Activated naive CD8-positive, alpha-beta T cell treated with anti-CD3 and anti-CD28 coated beads for 36 hours (primary cell): ENCODE measurements at regions not wholly inside any gene's neighbourhood (a gene's known extent, or its start where the extent isn't known, plus 50 kb on each side); places are given as distances from the start of the nearest gene placed in this dataset.

ENCODE experiments used
- DNase-seq: peaks from one replicate; pipeline ENCODE4 v3.0.0; 2021
- H3K27ac Mint-ChIP-seq: one replicate; pipeline ENCODE4 v1.8.0; 2022; ENCODE audit warnings: mild to moderate bottlenecking, moderate library complexity, mixed read lengths
- H3K27me3 Mint-ChIP-seq: one replicate; pipeline ENCODE4 v1.8.0; 2022; ENCODE audit warnings: mild to moderate bottlenecking, mixed read lengths
- H3K36me3 Mint-ChIP-seq: one replicate; pipeline ENCODE4 v1.8.0; 2021; ENCODE audit warnings: mild to moderate bottlenecking, mixed read lengths
- H3K4me1 Mint-ChIP-seq: one replicate; pipeline ENCODE4 v1.8.0; 2021; ENCODE audit warnings: mixed read lengths
- H3K4me3 Mint-ChIP-seq: one replicate; pipeline ENCODE4 v1.8.0; 2022; ENCODE audit warnings: mild to moderate bottlenecking, moderate library complexity, mixed read lengths
- H3K9me3 Mint-ChIP-seq: one replicate; pipeline ENCODE4 v1.8.0; 2022; ENCODE audit warnings: mixed read lengths

DNA sequence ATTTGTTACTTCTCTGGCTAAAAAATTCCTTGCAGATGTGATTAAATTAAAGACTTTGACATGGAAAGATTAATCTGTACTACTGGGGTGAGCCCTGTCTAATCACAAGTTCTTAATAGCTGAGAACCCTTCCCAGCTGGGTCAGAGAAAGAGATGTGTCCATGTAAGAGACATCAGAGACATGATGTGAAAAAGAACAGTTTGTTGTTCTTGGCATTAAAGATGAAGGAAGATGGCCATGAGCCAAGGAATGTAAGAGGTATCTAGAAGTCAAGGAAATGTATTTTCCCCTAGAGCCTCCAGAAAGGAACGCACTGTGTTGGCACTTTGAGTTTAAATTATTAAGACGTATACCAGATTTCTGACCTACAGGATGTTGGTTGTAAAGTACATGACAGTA, 1271.5 kb upstream of the PRMT6 start:
- H3K9me3 Mint-ChIP-seq = peaks cover 6% of the 10 kb centered on the region
- H3K4me3 Mint-ChIP-seq = no peak overlapping the region
- no peaks in the 10 kb centered on the region for H3K36me3 Mint-ChIP-seq

DNA sequence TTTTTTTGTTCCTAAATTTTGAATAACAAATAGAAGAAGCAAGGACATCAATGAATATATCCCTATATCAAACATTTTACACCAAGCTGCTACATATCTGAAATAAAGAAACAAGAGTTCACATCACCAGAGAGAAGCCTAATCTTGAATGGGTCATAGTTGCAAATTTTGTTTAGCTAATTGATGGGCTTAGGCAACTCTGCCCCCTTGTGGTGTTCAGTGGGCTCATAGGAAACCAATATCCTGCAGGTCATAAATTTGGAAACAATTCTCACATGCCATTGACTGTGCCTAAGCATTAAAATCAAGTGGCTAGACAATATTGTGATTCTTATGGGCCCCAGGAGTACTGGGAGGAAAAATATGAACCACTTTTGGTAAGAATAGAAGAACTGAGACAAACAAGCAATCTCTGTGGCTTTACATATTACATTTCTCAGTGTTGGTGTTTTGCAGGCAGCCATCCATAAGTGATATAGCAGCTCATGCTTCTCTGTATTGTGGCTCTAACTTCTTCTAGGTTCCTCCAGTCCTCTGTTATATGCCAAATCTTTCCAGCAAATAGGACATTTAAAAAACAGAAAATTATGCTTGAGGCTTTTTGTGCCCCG, 1262.8 kb upstream of the PRMT6 start:
- no peak overlapping the region for H3K27ac Mint-ChIP-seq

More for the DNA sequence above, 1271.5 kb upstream of the PRMT6 start:
- DNase-seq = no peak
- no peaks in the 10 kb centered on the region for H3K27me3 Mint-ChIP-seq
- no peaks in the 10 kb centered on the region for H3K4me1 Mint-ChIP-seq
- H3K27ac Mint-ChIP-seq = no peak overlapping the region

DNA sequence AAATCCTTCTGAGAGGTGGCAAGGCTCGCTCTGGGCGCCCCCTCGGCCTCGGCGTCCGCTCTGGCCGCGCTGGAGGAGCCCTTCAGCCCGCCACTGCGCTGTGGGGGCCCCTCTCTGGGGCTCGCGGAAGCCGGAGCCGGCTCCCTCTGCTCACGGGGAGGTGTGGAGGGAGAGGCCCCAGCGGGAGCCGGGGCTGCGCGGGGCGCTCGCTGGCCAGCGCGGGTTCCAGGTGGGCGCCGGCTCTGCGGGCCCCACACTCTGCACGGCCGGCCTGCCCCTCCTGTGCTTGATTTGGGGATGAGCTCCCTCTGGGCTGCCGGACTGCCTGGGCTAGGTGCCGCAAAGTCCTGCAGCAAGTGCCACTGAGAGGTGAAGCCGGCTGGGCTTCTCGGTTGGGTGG, 1260.7 kb upstream of the PRMT6 start:
- no peak for DNase-seq
- Mint-ChIP-seq H3K9me3 (peaks cover 5% of the 10 kb centered on the region), H3K27ac (no peak overlapping the region), H3K4me3 (no peak overlapping the region), H3K36me3 (no peaks in the 10 kb centered on the region), H3K27me3 (no peaks in the 10 kb centered on the region), H3K4me1 (no peaks in the 10 kb centered on the region)

More for the DNA sequence above, 1262.8 kb upstream of the PRMT6 start:
- Mint-ChIP-seq H3K4me1 (no peaks in the 10 kb centered on the region), H3K27me3 (no peaks in the 10 kb centered on the region), H3K36me3 (no peaks in the 10 kb centered on the region), H3K9me3 (peaks cover 5% of the 10 kb centered on the region), H3K4me3 (no peak overlapping the region)
- peak; percentile 6 for DNase-seq

DNA sequence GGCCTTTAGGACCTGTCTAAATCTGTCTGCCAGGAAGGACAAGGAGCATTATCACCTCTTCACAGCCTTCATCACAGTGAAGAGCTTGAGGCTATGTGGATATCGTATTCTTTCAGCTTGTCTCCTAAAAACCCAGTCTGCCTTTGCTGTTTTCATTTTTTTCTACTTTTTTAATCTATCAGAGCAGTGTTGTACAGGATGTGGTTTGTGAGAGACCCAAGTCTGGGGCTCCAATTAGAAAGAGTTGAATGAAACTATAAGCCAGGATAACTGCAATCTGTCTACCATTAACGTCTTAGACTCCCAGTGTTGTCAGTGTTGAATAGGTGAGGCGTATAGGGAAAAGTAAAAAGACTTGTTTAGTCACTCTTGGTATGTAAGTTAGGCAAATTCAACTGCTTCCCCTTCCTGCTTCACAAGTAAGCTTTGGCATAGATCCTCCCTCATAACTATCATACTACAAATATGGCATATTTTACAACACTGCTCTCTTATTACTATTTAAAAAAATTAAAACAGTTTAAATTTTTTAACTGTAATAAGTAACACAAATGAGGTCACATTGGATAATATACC, 1225.8 kb upstream of the PRMT6 start:
- no peaks in the 10 kb centered on the region for H3K27me3 Mint-ChIP-seq
- H3K4me1 Mint-ChIP-seq = no peaks in the 10 kb centered on the region
- peaks cover 6% of the 10 kb centered on the region for H3K9me3 Mint-ChIP-seq
- no peak overlapping the region for H3K4me3 Mint-ChIP-seq
- no peak for DNase-seq
- no peak overlapping the region for H3K27ac Mint-ChIP-seq
- H3K36me3 Mint-ChIP-seq = no peaks in the 10 kb centered on the region

DNA sequence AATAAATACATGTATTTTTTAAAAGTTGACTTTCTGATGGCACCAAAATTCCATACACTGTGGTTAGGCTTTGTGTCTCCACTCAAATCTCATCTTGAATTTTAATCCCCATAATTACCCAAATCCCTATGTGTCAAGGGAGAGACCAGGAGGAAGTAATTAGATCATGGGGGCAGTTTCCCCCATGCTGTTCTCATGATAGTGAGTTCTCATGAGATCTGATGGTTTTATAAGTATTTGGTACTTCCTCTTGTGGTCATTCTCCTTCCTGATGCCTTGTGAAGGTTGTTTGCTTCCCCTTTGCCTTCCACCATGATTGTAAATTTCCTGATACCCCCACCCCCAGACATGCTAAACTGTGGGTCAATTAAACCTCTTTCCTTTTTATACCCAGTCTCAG, 1218.4 kb upstream of the PRMT6 start:
- no peak overlapping the region for H3K4me3 Mint-ChIP-seq
- no peaks in the 10 kb centered on the region for H3K27me3 Mint-ChIP-seq
- H3K4me1 Mint-ChIP-seq = no peaks in the 10 kb centered on the region
- DNase-seq = no peak
- H3K36me3 Mint-ChIP-seq = no peaks in the 10 kb centered on the region
- no peak overlapping the region for H3K27ac Mint-ChIP-seq
- H3K9me3 Mint-ChIP-seq = peaks cover 12% of the 10 kb centered on the region

DNA sequence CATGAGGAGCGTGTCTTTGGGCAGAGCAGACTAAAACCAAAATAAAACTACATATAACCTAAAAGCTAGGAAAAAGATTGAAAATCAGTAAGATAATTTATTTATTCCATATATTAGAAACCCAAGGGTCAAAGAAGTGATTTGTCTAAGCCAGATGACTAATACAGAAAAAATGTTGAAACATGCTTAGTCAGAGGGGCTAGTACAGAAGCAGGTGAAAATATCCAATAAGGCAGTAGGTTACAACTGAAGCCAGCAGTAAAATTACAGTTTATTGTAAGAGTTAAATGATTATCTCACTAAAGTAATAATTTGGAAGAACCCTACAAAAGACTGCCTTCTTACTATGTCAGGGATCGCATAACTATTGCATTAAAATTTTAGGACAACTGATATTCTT, 1190.9 kb upstream of the PRMT6 start:
- DNase-seq = no peak
- Mint-ChIP-seq H3K4me3 (no peak overlapping the region), H3K4me1 (no peaks in the 10 kb centered on the region), H3K9me3 (peaks cover 12% of the 10 kb centered on the region), H3K27me3 (no peaks in the 10 kb centered on the region), H3K27ac (no peak overlapping the region), H3K36me3 (no peaks in the 10 kb centered on the region)

DNA sequence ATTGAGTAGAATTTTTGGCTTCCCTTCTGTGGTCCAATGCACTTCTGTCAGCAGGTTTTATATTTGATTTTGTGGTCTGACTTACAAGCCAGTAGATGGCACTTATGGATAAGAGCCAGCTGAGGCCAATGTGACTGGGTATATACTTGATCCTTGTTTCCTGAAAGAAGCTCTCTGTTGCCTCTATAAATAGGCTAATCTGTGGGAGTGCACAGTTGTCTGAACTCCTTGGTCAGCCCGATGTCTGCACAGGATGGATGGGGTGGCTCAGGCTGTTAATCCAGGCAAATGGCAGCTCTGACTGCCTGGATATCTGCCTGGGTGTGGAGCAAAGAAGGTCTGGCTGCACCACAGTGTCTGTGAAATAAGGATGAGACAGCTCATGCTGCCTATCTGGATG, 1183.7 kb upstream of the PRMT6 start:
- Mint-ChIP-seq H3K27me3 (no peaks in the 10 kb centered on the region), H3K4me1 (no peaks in the 10 kb centered on the region), H3K9me3 (peaks cover 4% of the 10 kb centered on the region), H3K27ac (no peak overlapping the region), H3K4me3 (no peak overlapping the region), H3K36me3 (no peaks in the 10 kb centered on the region)
- no peak for DNase-seq

DNA sequence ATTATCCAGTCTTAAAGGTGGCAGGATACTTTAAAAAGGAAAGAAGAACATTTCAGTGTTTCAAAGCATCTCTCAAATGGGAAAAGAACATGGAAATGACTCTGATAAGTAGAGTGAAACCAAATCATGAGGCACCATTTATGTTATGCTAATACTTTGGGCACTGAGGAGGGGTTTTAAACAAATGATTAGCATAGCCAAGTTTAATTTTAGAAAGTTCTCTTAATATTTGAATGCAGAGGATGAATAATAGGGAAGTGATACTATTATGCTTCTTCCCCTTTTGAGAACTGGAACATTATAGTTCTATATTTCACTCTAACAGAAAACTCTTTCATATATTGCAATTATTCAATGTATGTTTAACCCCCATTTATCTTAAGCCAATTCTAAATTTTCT, 1181.9 kb upstream of the PRMT6 start:
- Mint-ChIP-seq H3K9me3 (peaks cover 5% of the 10 kb centered on the region), H3K36me3 (no peaks in the 10 kb centered on the region), H3K4me3 (no peak overlapping the region), H3K27ac (no peak overlapping the region), H3K27me3 (no peaks in the 10 kb centered on the region), H3K4me1 (no peaks in the 10 kb centered on the region)
- no peak for DNase-seq

DNA sequence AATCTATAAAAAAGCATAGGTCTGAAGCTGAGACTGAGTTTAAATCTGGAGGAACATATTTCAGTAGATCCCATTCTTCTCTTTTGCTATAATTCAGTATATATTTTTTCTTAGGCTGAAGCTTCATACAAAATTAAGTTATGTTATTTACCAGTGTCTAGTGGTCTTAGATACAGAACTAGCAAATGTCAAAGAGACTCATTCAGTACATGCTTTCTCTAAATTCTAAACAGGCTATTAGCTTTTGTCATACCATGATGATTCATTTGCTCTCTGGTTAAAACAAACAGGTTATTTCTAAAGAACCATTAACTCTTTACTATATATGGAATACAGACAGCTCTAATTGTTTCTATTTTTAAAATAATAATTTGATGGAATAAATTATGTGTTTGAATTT, 1170.2 kb upstream of the PRMT6 start:
- DNase-seq = no peak
- H3K4me3 Mint-ChIP-seq = no peak overlapping the region
- no peaks in the 10 kb centered on the region for H3K4me1 Mint-ChIP-seq
- H3K36me3 Mint-ChIP-seq = peaks cover 1% of the 10 kb centered on the region
- H3K9me3 Mint-ChIP-seq = peaks cover 12% of the 10 kb centered on the region
- H3K27ac Mint-ChIP-seq = no peak overlapping the region
- H3K27me3 Mint-ChIP-seq = no peaks in the 10 kb centered on the region

DNA sequence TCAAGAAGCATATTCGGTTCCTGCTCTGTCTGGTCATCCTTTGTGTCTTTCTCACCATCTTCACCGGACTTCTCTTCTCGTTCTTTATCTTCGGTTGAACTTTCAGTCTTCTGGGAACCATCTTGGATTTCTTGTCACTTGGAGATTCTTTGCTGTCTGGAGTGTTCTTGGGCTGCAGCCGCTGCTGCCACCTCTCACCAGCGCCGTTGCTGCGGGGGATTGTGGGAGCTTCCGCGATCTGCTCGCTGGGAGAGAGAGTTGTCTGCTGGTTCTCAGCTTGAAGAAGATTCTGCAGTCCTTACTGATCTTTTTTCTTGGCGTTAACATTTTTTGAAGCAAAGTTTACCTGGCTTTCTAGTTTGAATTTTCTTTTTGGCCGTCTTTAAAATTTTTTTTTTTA, 1165.2 kb upstream of the PRMT6 start:
- peaks cover 8% of the 10 kb centered on the region for H3K9me3 Mint-ChIP-seq
- no peak overlapping the region for H3K27ac Mint-ChIP-seq
- no peaks in the 10 kb centered on the region for H3K4me1 Mint-ChIP-seq
- no peaks in the 10 kb centered on the region for H3K36me3 Mint-ChIP-seq
- no peaks in the 10 kb centered on the region for H3K27me3 Mint-ChIP-seq
- DNase-seq = no peak
- no peak overlapping the region for H3K4me3 Mint-ChIP-seq

DNA sequence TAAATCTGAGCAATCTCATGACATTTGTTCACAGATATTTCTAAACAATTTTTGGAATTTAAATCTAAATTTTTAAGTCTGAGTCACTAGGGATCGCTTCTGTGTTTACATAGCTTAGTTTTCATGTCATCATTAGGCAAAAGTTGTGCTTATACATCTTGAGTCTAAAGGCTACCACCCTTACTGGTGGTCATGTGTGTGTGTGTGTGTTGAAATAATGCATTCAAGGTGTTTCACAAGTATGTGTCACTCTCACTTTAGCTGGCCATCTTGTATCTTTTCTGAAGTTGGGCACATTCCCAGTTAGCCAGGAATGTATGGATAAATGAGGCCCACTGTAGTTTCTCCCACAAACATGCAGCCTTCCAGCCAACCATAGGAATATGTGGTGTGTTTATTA, 1162.5 kb upstream of the PRMT6 start:
- no peak for DNase-seq
- H3K9me3 Mint-ChIP-seq = peaks cover 15% of the 10 kb centered on the region
- no peaks in the 10 kb centered on the region for H3K4me1 Mint-ChIP-seq
- no peaks in the 10 kb centered on the region for H3K27me3 Mint-ChIP-seq
- H3K36me3 Mint-ChIP-seq = no peaks in the 10 kb centered on the region
- H3K27ac Mint-ChIP-seq = no peak overlapping the region
- no peak overlapping the region for H3K4me3 Mint-ChIP-seq

DNA sequence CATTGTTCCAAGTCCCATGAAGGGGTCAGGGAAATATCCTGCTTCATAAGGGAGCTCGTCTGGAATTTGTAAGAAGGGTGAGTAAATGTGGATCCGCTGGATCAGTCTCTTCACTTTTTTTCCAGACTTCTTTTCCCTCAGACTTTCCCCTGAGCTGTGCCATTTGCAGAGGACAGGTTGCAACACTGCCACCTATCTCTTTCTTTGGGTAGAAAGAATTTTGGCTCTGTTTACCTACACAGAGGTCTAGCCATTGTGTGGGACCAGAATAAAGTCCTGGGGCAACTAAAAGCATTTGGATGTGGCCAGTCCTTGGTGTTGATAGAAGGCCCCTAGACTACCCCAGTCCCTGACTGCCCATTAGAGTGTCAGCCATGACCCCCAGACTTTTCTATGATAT, 1146.7 kb upstream of the PRMT6 start:
- Mint-ChIP-seq H3K27ac (no peak overlapping the region), H3K9me3 (peaks cover 1% of the 10 kb centered on the region), H3K27me3 (no peaks in the 10 kb centered on the region), H3K36me3 (no peaks in the 10 kb centered on the region), H3K4me3 (no peak overlapping the region), H3K4me1 (no peaks in the 10 kb centered on the region)
- DNase-seq = no peak

DNA sequence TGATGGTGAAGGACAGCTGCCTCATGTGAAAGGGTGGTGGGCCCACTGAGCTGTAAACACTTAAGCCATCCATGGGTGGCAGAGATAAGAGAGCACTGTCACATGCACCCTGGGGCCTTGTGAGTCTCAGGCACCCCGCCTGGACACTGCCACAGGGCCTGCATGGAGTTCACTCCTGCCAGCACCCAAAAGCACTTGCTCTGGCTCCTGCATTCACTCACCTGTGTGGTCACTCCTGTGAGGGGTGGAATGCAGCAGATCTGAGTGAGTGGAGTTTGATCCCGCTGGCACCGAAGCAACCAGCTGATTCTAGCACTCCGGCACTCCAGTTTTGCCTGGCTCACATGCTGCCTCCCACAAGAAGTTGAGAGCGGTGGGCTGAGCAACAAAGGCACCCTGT, 1142.1 kb upstream of the PRMT6 start:
- Mint-ChIP-seq H3K36me3 (no peaks in the 10 kb centered on the region), H3K4me3 (no peak overlapping the region), H3K4me1 (no peaks in the 10 kb centered on the region), H3K27ac (no peak overlapping the region), H3K27me3 (no peaks in the 10 kb centered on the region), H3K9me3 (peaks cover 1% of the 10 kb centered on the region)
- no peak for DNase-seq

DNA sequence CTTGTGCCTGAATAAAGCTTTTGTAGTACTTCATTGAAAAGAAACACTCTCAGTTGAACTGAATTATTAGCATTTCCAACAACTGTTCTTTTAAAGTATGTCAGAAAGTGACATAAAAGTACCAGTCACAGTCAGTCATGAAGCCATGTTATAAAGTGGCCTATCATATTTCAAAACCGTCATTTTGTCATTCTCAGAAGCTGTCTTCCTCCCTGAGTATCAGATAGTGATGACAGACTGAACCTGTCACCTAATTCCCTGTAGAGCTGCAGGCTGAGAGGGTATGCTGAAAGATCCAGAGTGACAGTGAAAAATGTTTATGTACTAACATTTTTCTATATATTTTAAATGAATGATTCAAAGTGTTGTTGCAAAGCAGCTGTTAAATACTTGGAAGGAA, 1121.7 kb upstream of the PRMT6 start:
- Mint-ChIP-seq H3K36me3 (no peaks in the 10 kb centered on the region), H3K9me3 (peaks cover 4% of the 10 kb centered on the region), H3K4me1 (no peaks in the 10 kb centered on the region), H3K4me3 (no peak overlapping the region), H3K27ac (no peak overlapping the region), H3K27me3 (no peaks in the 10 kb centered on the region)
- DNase-seq = no peak

DNA sequence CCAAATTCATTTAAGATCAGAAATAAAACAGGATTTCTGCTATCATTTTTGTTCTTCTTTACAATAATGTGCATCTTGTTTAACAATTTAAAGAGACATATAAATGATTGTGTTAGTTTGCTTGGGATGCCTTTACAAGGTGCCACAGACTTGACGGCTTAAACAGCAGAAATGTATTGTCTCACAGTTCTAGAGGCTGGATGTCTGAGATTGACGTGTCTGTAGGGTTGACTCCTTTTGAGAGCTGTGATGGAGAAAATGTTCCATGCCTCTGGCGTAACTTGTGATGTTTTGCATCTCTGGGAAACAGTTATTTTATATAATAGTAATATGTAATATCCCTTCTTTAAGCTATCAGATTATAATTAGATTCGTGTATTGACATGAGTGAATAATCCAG, 1091.6 kb upstream of the PRMT6 start:
- no peak overlapping the region for H3K27ac Mint-ChIP-seq
- H3K27me3 Mint-ChIP-seq = no peaks in the 10 kb centered on the region
- DNase-seq = no peak
- H3K9me3 Mint-ChIP-seq = peaks cover 7% of the 10 kb centered on the region
- H3K4me3 Mint-ChIP-seq = no peak overlapping the region
- H3K4me1 Mint-ChIP-seq = no peaks in the 10 kb centered on the region
- no peaks in the 10 kb centered on the region for H3K36me3 Mint-ChIP-seq

DNA sequence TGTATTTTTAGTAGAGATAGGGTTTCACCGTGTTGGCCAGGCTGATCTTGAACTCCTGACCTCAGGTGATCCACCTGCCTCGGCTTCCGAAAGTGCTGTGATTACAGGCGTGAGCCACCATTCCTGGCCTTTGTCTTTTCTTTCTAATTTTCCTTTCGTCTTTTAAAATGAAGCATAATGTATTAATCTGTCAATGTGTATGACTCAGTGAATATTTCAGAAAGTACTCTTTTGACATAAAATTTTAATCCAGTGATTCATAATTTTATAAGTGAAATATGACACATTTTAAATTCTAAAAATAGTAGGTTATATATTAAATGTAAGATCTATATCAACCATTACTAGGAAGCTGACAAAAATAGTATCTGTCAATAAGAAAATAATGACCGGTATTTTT, 1059.0 kb upstream of the PRMT6 start:
- DNase-seq = no peak
- Mint-ChIP-seq H3K36me3 (no peaks in the 10 kb centered on the region), H3K4me3 (no peak overlapping the region), H3K27ac (no peak overlapping the region), H3K9me3 (peaks cover 5% of the 10 kb centered on the region), H3K27me3 (no peaks in the 10 kb centered on the region), H3K4me1 (no peaks in the 10 kb centered on the region)
